Chondrocyte (in vitro differentiated cells): ENCODE measurements at regions not wholly inside any gene's neighbourhood (a gene's known extent, or its start where the extent isn't known, plus 50 kb on each side); places are given as distances from the start of the nearest gene placed in this dataset.
A peak's percentile ranks its signal among the peaks of the same experiment; 100 is the strongest.

Experiments
- DNase-seq: peaks from one replicate; pipeline ENCODE4 v3.0.0; 2021; ENCODE audit warnings: mixed read lengths, low spot score
- H3K27ac Mint-ChIP-seq: one replicate; pipeline ENCODE4 v1.8.0; 2021; ENCODE audit warnings: mild to moderate bottlenecking, moderate library complexity, mixed read lengths; ENCODE audit not compliant: unreplicated experiment
- H3K27me3 Mint-ChIP-seq: 2 replicates; pipeline ENCODE4 v1.8.0; 2021; ENCODE audit warnings: low read depth, mixed read lengths
- H3K36me3 Mint-ChIP-seq: 2 replicates; pipeline ENCODE4 v1.8.0; 2021; ENCODE audit warnings: low read depth, mixed read lengths
- H3K4me1 Mint-ChIP-seq: 2 replicates; pipeline ENCODE4 v1.8.0; 2021; ENCODE audit warnings: low read depth, mild to moderate bottlenecking, mixed read lengths
- H3K4me3 Mint-ChIP-seq: one replicate; pipeline ENCODE4 v1.8.0; 2021; ENCODE audit warnings: mild to moderate bottlenecking, moderate library complexity, mixed read lengths; ENCODE audit not compliant: unreplicated experiment
- H3K9me3 Mint-ChIP-seq: 2 replicates; pipeline ENCODE4 v1.8.0; 2021; ENCODE audit warnings: low read depth, mixed read lengths
- CTCF ChIP-seq: fragments of 200-600 bp; sonication (generic); IDR thresholded peaks from 2 replicates; pipeline ENCODE4 v1.5.0; 2021; ENCODE audit warnings: antibody characterized with exemption, mild to moderate bottlenecking, moderate library complexity

- Mint-ChIP-seq H3K36me3 (no peaks in the 10 kb centered on the region), H3K4me3 (no peak overlapping the region), H3K9me3 (no peaks in the 10 kb centered on the region), H3K4me1 (no peaks in the 10 kb centered on the region), H3K27ac (no peak overlapping the region), H3K27me3 (no peaks in the 10 kb centered on the region)
- TF ChIP-seq CTCF = no peak
- no peak for DNase-seq
These were observed 55.7 kb upstream of the CCDC160 start for GRCh38 chrX:134181275-134181660.

- peaks cover 8% of the 10 kb centered on the region for H3K27me3 Mint-ChIP-seq
- DNase-seq = no peak
- H3K9me3 Mint-ChIP-seq = no peaks in the 10 kb centered on the region
- H3K36me3 Mint-ChIP-seq = no peaks in the 10 kb centered on the region
- TF ChIP-seq CTCF = no peak
- H3K27ac Mint-ChIP-seq = no peak overlapping the region
- peaks cover 8% of the 10 kb centered on the region for H3K4me1 Mint-ChIP-seq
- no peak overlapping the region for H3K4me3 Mint-ChIP-seq
These were observed 53.3 kb upstream of the CCDC160 start for GRCh38 chrX:134183665-134184064.

GRCh38 chrX:134184936-134185335, 52.0 kb upstream of the CCDC160 start:
- no peak overlapping the region for H3K27ac Mint-ChIP-seq
- peaks cover 8% of the 10 kb centered on the region for H3K27me3 Mint-ChIP-seq
- DNase-seq = no peak
- no peaks in the 10 kb centered on the region for H3K9me3 Mint-ChIP-seq
- H3K4me3 Mint-ChIP-seq = no peak overlapping the region
- peaks cover 8% of the 10 kb centered on the region for H3K4me1 Mint-ChIP-seq
- no peaks in the 10 kb centered on the region for H3K36me3 Mint-ChIP-seq
- no peak for TF ChIP-seq CTCF

- Mint-ChIP-seq H3K9me3 (no peaks in the 10 kb centered on the region), H3K27ac (no peak overlapping the region), H3K36me3 (no peaks in the 10 kb centered on the region), H3K27me3 (peaks cover 9% of the 10 kb centered on the region), H3K4me1 (peaks cover 8% of the 10 kb centered on the region), H3K4me3 (no peak overlapping the region)
- peak; percentile 24 for TF ChIP-seq CTCF
- no peak for DNase-seq
These were observed 50.4 kb upstream of the CCDC160 start for GRCh38 chrX:134186362-134187121.
